HepG2 (cell line): ENCODE measurements at regions not wholly inside any gene's neighbourhood (a gene's known extent, or its start where the extent isn't known, plus 50 kb on each side); places are given as distances from the start of the nearest gene placed in this dataset.

Experiments used
- CENPBD1 ChIP-seq: sonication (generic); formaldehyde crosslinking; IDR thresholded peaks from 2 replicates; pipeline ENCODE4 v1.8.0; 2022; ENCODE audit warnings: missing genetic modification reagents, low read depth, mild to moderate bottlenecking, borderline replicate concordance
- MED8 ChIP-seq: sonication (generic); formaldehyde crosslinking; IDR thresholded peaks from 2 replicates; pipeline ENCODE4 v1.8.1; 2023; ENCODE audit warnings: mild to moderate bottlenecking, missing genetic modification reagents; ENCODE audit not compliant: insufficient replicate concordance
- RFX5 ChIP-seq: IDR thresholded peaks from 2 replicates; pipeline ENCODE4 v1.6.1; 2011; ENCODE audit warnings: low read depth, low read length, improper control_type of control experiment
- TF ChIP-seq, protein P1 (sequence below), 2 experiments: sonication (generic) in 1 of 2; formaldehyde crosslinking in 1 of 2; IDR thresholded peaks; 2 replicates each; pipeline versions ENCODE4 v1.5.1 to v1.6.1; 2011 to 2020; ENCODE audit warnings: borderline replicate concordance in 1 of 2, low read depth in 1 of 2, low read length in 1 of 2, mild to moderate bottlenecking in 1 of 2, missing genetic modification reagents in 1 of 2, moderate library complexity in 1 of 2
- TF ChIP-seq, protein P2 (sequence below), 2 experiments: fragments of 450-650 bp in 1 of 2; sonication (generic) in 1 of 2; formaldehyde crosslinking in 1 of 2; IDR thresholded peaks; 2 replicates each; pipeline versions ENCODE4 v1.6.1 to v1.8.0; 2016 to 2022; ENCODE audit warnings: antibody characterized with exemption in 1 of 2, mild to moderate bottlenecking in 1 of 2, missing genetic modification reagents in 1 of 2

DNA sequence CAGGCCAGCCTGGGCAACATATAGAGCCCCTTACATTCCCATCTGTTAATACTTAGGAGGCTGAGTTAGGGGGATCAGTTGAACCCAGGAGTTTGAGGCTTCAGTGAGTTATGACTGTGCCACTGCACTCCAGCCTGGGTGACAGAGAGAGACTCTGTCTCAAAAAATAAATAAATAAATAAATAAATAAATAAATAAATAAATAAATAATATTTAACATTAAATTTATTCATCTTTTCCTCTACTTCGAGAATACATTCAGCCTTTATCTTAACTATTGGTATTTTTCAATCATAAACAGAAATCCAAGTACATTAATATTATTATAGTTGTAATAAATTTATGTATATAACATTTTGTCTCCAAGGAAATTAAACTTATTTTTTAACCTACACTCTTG, 1227.7 kb upstream of the GJE1 start (continued):
- TF ChIP-seq, protein P1, sequence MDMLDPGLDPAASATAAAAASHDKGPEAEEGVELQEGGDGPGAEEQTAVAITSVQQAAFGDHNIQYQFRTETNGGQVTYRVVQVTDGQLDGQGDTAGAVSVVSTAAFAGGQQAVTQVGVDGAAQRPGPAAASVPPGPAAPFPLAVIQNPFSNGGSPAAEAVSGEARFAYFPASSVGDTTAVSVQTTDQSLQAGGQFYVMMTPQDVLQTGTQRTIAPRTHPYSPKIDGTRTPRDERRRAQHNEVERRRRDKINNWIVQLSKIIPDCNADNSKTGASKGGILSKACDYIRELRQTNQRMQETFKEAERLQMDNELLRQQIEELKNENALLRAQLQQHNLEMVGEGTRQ (IDR thresholded peaks at IDR 0.05; ENCODE audit: low read depth, low read length) = no peak
- TF ChIP-seq, protein P1 (CRISPR knock-in tag; IDR thresholded peaks at IDR 0.05; ENCODE audit: borderline replicate concordance) = no peak
- TF ChIP-seq, protein P2, sequence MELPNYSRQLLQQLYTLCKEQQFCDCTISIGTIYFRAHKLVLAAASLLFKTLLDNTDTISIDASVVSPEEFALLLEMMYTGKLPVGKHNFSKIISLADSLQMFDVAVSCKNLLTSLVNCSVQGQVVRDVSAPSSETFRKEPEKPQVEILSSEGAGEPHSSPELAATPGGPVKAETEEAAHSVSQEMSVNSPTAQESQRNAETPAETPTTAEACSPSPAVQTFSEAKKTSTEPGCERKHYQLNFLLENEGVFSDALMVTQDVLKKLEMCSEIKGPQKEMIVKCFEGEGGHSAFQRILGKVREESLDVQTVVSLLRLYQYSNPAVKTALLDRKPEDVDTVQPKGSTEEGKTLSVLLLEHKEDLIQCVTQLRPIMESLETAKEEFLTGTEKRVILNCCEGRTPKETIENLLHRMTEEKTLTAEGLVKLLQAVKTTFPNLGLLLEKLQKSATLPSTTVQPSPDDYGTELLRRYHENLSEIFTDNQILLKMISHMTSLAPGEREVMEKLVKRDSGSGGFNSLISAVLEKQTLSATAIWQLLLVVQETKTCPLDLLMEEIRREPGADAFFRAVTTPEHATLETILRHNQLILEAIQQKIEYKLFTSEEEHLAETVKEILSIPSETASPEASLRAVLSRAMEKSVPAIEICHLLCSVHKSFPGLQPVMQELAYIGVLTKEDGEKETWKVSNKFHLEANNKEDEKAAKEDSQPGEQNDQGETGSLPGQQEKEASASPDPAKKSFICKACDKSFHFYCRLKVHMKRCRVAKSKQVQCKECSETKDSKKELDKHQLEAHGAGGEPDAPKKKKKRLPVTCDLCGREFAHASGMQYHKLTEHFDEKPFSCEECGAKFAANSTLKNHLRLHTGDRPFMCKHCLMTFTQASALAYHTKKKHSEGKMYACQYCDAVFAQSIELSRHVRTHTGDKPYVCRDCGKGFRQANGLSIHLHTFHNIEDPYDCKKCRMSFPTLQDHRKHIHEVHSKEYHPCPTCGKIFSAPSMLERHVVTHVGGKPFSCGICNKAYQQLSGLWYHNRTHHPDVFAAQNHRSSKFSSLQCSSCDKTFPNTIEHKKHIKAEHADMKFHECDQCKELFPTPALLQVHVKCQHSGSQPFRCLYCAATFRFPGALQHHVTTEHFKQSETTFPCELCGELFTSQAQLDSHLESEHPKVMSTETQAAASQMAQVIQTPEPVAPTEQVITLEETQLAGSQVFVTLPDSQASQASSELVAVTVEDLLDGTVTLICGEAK (IDR thresholded peaks at IDR 0.05) = no peak
- TF ChIP-seq, protein P2 (CRISPR knock-in tag; IDR thresholded peaks at IDR 0.05) = no peak
- TF ChIP-seq MED8 (CRISPR knock-in tag) (no peak), RFX5 (no peak), CENPBD1 (CRISPR knock-in tag) (no peak)
